Neural crest cell (in vitro differentiated cells): ENCODE measurements at regions not wholly inside any gene's neighbourhood (a gene's known extent, or its start where the extent isn't known, plus 50 kb on each side); places are given as distances from the start of the nearest gene placed in this dataset.

Source experiments
- DNase-seq: peaks from one replicate; pipeline ENCODE4 v3.0.0; 2021; ENCODE audit warnings: low read depth, mixed read lengths, low spot score
- H3K27ac Mint-ChIP-seq: one replicate; pipeline ENCODE4 v1.8.0; 2021; ENCODE audit warnings: mild to moderate bottlenecking, mixed read lengths; ENCODE audit not compliant: unreplicated experiment
- H3K27me3 Mint-ChIP-seq: 2 replicates; pipeline ENCODE4 v1.8.0; 2021; ENCODE audit warnings: low read depth, mild to moderate bottlenecking, mixed read lengths
- H3K36me3 Mint-ChIP-seq: 2 replicates; pipeline ENCODE4 v1.8.0; 2021; ENCODE audit warnings: low read depth, mild to moderate bottlenecking, mixed read lengths
- H3K4me1 Mint-ChIP-seq: 2 replicates; pipeline ENCODE4 v1.8.0; 2021; ENCODE audit warnings: mixed read lengths
- H3K4me3 Mint-ChIP-seq: one replicate; pipeline ENCODE4 v1.8.0; 2021; ENCODE audit warnings: mild to moderate bottlenecking, mixed read lengths
- H3K9me3 Mint-ChIP-seq: 2 replicates; pipeline ENCODE4 v1.8.0; 2021; ENCODE audit warnings: mixed read lengths
- CTCF ChIP-seq: fragments of 200-600 bp; sonication (generic); conservative IDR thresholded peaks from 2 replicates; pipeline ENCODE4 v1.5.0; 2021; ENCODE audit warnings: antibody characterized with exemption, mild to moderate bottlenecking

- H3K4me1 Mint-ChIP-seq = no peaks in the 10 kb centered on the region
- peaks cover 67% of the 10 kb centered on the region for H3K27me3 Mint-ChIP-seq
- H3K9me3 Mint-ChIP-seq = peaks cover 8% of the 10 kb centered on the region
- no peak for TF ChIP-seq CTCF
- no peak overlapping the region for H3K4me3 Mint-ChIP-seq
- no peak for DNase-seq
- no peak overlapping the region for H3K27ac Mint-ChIP-seq
- peaks cover 2% of the 10 kb centered on the region for H3K36me3 Mint-ChIP-seq
Observed at GRCh38 chr5:2417301-2417700, 334.2 kb downstream of the IRX2 start.

GRCh38 chr5:2415678-2416077 is 335.8 kb downstream of the IRX2 start:
- no peak for DNase-seq
- Mint-ChIP-seq H3K27me3 (peaks cover 69% of the 10 kb centered on the region), H3K27ac (no peak overlapping the region), H3K4me1 (no peaks in the 10 kb centered on the region), H3K36me3 (peaks cover 2% of the 10 kb centered on the region), H3K9me3 (peaks cover 5% of the 10 kb centered on the region), H3K4me3 (no peak overlapping the region)
- peak; percentile 37 for TF ChIP-seq CTCF

GRCh38 chr5:2410451-2410850 is 341.0 kb downstream of the IRX2 start:
- no peak for DNase-seq
- Mint-ChIP-seq H3K36me3 (no peaks in the 10 kb centered on the region), H3K4me1 (no peaks in the 10 kb centered on the region), H3K27ac (no peak overlapping the region), H3K4me3 (no peak overlapping the region), H3K9me3 (no peaks in the 10 kb centered on the region), H3K27me3 (peaks cover 45% of the 10 kb centered on the region)
- no peak for TF ChIP-seq CTCF

- no peak overlapping the region for H3K27ac Mint-ChIP-seq
- H3K27me3 Mint-ChIP-seq = no peaks in the 10 kb centered on the region
- peaks cover 2% of the 10 kb centered on the region for H3K36me3 Mint-ChIP-seq
- no peak for DNase-seq
- no peak for TF ChIP-seq CTCF
- H3K9me3 Mint-ChIP-seq = no peaks in the 10 kb centered on the region
- no peak overlapping the region for H3K4me3 Mint-ChIP-seq
- no peaks in the 10 kb centered on the region for H3K4me1 Mint-ChIP-seq
Observed at GRCh38 chr5:2403296-2403695, 348.2 kb downstream of the IRX2 start.

- Mint-ChIP-seq H3K27me3 (peaks cover 2% of the 10 kb centered on the region), H3K9me3 (no peaks in the 10 kb centered on the region), H3K36me3 (peaks cover 2% of the 10 kb centered on the region), H3K4me3 (no peak overlapping the region), H3K27ac (no peak overlapping the region), H3K4me1 (no peaks in the 10 kb centered on the region)
- no peak for DNase-seq
- TF ChIP-seq CTCF = no peak
Observed at GRCh38 chr5:2399804-2400203, 351.7 kb downstream of the IRX2 start.

GRCh38 chr5:2399096-2399495 is 352.4 kb downstream of the IRX2 start:
- no peak for DNase-seq
- H3K4me1 Mint-ChIP-seq = no peaks in the 10 kb centered on the region
- peaks cover 5% of the 10 kb centered on the region for H3K27me3 Mint-ChIP-seq
- H3K4me3 Mint-ChIP-seq = no peak overlapping the region
- H3K36me3 Mint-ChIP-seq = peaks cover 2% of the 10 kb centered on the region
- no peaks in the 10 kb centered on the region for H3K9me3 Mint-ChIP-seq
- no peak for TF ChIP-seq CTCF
- H3K27ac Mint-ChIP-seq = no peak overlapping the region
